Thyroid gland (tissue), 4 donors: ENCODE measurements at regions not wholly inside any gene's neighbourhood (a gene's known extent, or its start where the extent isn't known, plus 50 kb on each side); places are given as distances from the start of the nearest gene placed in this dataset.

Experiments
- DNase-seq, 2 donors: peaks; one replicate each; pipeline ENCODE4 v3.0.0-alpha.2; 2019
- H3K27ac ChIP-seq, 3 donors: fragments of 200-600 bp; sonication (generic); 1 replicate in 2 of 3; 2 replicates in 1 of 3; pipeline ENCODE4 v1.5.1; 2016 to 2019; ENCODE audit warnings: mild to moderate bottlenecking in 1 of 3, moderate library complexity in 1 of 3
- H3K27me3 ChIP-seq: fragments of 200-600 bp; sonication (generic); one replicate; pipeline ENCODE4 v1.5.1; 2019
- H3K36me3 ChIP-seq, 2 donors: fragments of 200-600 bp; sonication (generic); one replicate each; pipeline ENCODE4 v1.5.1; 2016 to 2019
- H3K4me1 ChIP-seq, 2 donors: fragments of 200-600 bp; sonication (generic); one replicate each; pipeline ENCODE4 v1.5.1; 2017 to 2019
- H3K4me3 ChIP-seq, 3 donors: fragments of 200-600 bp; sonication (generic); replicated peaks in 1 of 3; 1 replicate in 2 of 3; 2 replicates in 1 of 3; pipeline ENCODE4 v1.5.1; 2016; ENCODE audit warnings: mild to moderate bottlenecking in 1 of 3
- H3K9me3 ChIP-seq: fragments of 200-600 bp; sonication (generic); one replicate; pipeline ENCODE4 v1.5.1; 2017
- CTCF ChIP-seq, 6 experiments: fragments of 200-600 bp in 3 of 6; fragments of 450-650 bp in 3 of 6; sonication (generic) in 3 of 6; IDR thresholded peaks; one replicate each; pipeline ENCODE4 v1.5.1; 2016 to 2019; ENCODE audit warnings: antibody characterized with exemption in 6 of 6, mild to moderate bottlenecking in 2 of 6, inconsistent platforms in 1 of 6, moderate library complexity in 1 of 6
- POLR2A ChIP-seq, 2 donors: fragments of 450-650 bp; IDR thresholded peaks; one replicate each; pipeline ENCODE4 v1.6.1; 2017; ENCODE audit warnings: antibody characterized with exemption in 2 of 2, mild to moderate bottlenecking in 2 of 2, moderate library complexity in 1 of 2
- WGBS, 2 donors: methylation state at CpG; one replicate each; pipeline ENCODE4 v1.1.5; 2017; 5-methylcytosine and 5-hydroxymethylcytosine counted together
- intact Hi-C: fragments of 100-400 bp; cut with DNase I; formaldehyde crosslinking; loops from one replicate; pipeline ENCODE4 v1.15.1; 2023

- intact Hi-C loops, result no loop called here
- Histone ChIP-seq H3K27me3 (no peaks in the 10 kb centered on the region), H3K27ac (no peak overlapping the region), H3K9me3 (no peaks in the 10 kb centered on the region), H3K4me1 (no peaks in the 10 kb centered on the region), H3K36me3 (no peaks in the 10 kb centered on the region), H3K4me3 (no peak overlapping the region)
- WGBS, 2 donors, result 71 to 83% methylated on average over 14 of the region's 14 CpGs
- no peak for DNase-seq
- TF ChIP-seq POLR2A (IDR thresholded peaks at IDR 0.05), result no peak
- TF ChIP-seq CTCF (IDR thresholded peaks at IDR 0.05), result no peak
Observed at GRCh38 chr1:18535391-18536210, 54.9 kb downstream of the KLHDC7A start.

- TF ChIP-seq CTCF (IDR thresholded peaks at IDR 0.05) (no peak), POLR2A (IDR thresholded peaks at IDR 0.05) (no peak)
- intact Hi-C loops, result no loop called here
Observed at GRCh38 chr1:18536356-18536755, 55.6 kb downstream of the KLHDC7A start.

GRCh38 chr1:18536915-18537314, 56.2 kb downstream of the KLHDC7A start:
- Histone ChIP-seq H3K36me3 (no peaks in the 10 kb centered on the region), H3K9me3 (no peaks in the 10 kb centered on the region), H3K27ac (no peak overlapping the region), H3K27me3 (no peaks in the 10 kb centered on the region), H3K4me3 (no peak overlapping the region), H3K4me1 (no peaks in the 10 kb centered on the region)
- WGBS, 2 donors, result 85 to 87% methylated on average over 9 of the region's 9 CpGs
- DNase-seq, result no peak
- intact Hi-C loops, result no loop called here
- TF ChIP-seq CTCF (IDR thresholded peaks at IDR 0.05), result no peak
- no peak for TF ChIP-seq POLR2A (IDR thresholded peaks at IDR 0.05)

More at GRCh38 chr1:18536356-18536755, 55.6 kb downstream of the KLHDC7A start:
- Histone ChIP-seq H3K9me3 (no peaks in the 10 kb centered on the region), H3K27ac (no peak overlapping the region), H3K4me3 (no peak overlapping the region), H3K27me3 (no peaks in the 10 kb centered on the region), H3K4me1 (no peaks in the 10 kb centered on the region), H3K36me3 (no peaks in the 10 kb centered on the region)
- 67 to 92% methylated on average over 1 to 2 of the region's 2 CpGs for WGBS, 2 donors
- DNase-seq, result no peak

GRCh38 chr1:18537386-18538306, 56.9 kb downstream of the KLHDC7A start:
- H3K27ac ChIP-seq, result no peak overlapping the region
- intact Hi-C loops, result no loop called here
- no peak for DNase-seq
- no peak for TF ChIP-seq CTCF (IDR thresholded peaks at IDR 0.05)
- TF ChIP-seq POLR2A (IDR thresholded peaks at IDR 0.05), result no peak
- H3K4me1 ChIP-seq, result no peaks in the 10 kb centered on the region
- H3K27me3 ChIP-seq, result no peaks in the 10 kb centered on the region
- no peaks in the 10 kb centered on the region for H3K36me3 ChIP-seq
- no peaks in the 10 kb centered on the region for H3K9me3 ChIP-seq
- no peak overlapping the region for H3K4me3 ChIP-seq
- 81 to 90% methylated on average over 13 to 16 of the region's 16 CpGs for WGBS, 2 donors
